Fibroblast of peridontal ligament (primary cell): ENCODE measurements at regions not wholly inside any gene's neighbourhood (a gene's known extent, or its start where the extent isn't known, plus 50 kb on each side); places are given as distances from the start of the nearest gene placed in this dataset.

Source experiments
- DNase-seq: peaks from one replicate; pipeline ENCODE4 v3.0.0-alpha.2; 2010; ENCODE audit errors: extremely low read depth

DNA sequence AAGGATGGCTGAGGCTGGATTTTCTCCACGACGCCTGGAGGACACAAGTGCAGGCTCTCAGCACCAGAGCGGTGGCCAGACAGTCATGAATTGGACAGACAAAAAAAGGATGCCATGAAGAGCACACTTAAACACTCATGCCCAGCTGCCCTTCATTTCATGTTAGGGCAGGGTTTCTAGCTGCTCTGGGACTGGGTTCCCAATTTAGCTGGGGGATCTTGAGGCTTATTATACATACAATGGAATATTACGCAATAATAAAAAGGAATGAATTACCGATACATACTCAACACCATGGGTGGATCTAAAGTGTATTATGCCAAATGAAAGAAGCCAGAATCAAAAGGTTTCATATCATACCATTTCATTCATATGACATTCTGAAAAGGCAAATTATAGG lies 512.1 kb upstream of the LRRC4C start:
- no peak for DNase-seq

DNA sequence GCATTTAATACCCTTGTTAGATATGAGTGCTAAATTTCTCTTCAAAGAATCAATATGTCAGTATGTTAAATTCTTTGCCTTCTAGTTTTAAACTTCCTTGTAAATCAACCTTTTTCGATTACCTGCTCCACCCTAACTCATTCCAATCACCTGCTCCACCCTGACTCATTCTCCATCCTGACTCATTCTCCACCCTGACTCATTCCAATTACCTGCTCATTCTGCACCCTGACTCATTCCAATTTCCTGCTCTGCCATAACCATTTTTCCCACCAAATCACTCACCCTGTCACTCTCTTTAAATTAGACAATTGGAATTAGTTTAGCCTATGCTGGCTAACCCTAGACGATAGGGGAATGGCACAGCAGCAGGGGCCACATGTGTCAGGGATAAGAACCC lies 519.5 kb upstream of the LRRC4C start:
- no peak for DNase-seq

DNA sequence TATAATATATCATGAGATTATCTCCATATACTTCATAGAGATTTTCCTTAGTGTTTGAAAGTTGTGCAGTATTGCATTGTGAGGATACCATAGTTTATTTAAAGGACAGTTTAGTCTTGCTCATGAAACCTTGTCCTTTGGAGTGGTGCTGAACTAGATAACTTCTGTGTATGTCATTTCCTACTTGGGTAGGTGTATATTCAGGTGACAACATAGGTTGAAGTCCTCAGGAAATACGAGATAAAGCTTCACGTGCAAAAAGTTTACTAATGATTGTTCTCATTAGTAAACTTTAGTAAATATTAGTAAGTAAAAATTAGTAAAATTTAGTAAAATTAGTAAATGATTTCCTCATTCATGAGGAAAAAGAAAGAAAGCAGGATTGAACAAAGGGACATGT lies 521.3 kb upstream of the LRRC4C start:
- no peak for DNase-seq

DNA sequence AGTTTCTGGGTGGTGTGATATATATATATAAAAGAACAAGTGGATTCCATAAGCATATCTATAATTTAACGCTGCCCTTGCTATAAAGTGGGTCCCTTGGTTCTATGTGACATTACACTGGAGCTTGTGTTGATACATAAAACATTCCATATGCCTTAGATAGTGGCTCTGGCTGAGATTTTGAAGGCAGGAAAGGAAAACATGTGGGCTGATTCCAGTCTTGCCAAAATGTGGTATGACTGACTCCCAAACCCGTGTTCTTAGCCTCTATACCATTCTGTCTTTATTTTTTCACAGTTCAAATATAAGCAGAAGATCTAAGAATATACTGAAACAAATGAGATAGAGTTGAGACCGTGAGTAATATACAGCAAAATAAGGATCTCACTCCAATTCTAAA lies 522.8 kb upstream of the LRRC4C start:
- no peak for DNase-seq

DNA sequence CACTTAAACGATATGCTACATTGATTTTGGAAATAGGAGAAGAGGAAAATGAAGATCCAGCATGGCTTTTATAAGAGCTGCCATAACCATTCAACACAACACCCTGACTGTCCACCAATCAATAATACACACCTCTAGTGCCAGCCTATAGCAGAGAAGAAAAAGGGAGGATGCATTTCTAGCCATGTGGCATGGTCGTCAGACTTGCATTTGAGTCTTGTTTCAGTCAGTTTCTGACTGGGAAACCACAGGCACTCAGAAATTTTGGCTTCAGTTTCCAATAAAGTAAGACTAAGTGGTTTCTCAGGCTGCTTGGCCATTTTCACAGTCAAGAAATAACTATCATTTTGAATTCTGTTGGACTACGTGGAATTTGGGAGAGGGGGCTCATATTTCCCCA lies 523.5 kb upstream of the LRRC4C start:
- DNase-seq: no peak

DNA sequence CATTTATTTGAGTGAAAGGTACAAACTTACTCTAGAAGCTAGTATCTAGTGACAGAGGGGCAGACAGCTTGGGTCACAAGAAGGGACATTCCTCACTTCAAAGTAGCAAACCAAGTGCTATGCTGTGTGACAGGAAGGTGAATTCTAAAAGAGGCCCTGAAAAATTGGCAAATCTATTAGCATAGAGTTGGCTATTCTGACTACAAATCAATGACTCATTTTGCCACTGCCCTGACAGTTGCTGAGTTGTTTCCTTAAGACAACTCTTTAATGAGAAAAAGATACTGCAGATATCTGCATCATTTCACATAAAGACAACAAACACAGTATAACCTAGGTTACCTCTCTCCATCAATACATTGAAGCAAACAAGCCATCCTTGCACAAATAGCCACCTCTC lies 524.0 kb upstream of the LRRC4C start:
- no peak for DNase-seq

DNA sequence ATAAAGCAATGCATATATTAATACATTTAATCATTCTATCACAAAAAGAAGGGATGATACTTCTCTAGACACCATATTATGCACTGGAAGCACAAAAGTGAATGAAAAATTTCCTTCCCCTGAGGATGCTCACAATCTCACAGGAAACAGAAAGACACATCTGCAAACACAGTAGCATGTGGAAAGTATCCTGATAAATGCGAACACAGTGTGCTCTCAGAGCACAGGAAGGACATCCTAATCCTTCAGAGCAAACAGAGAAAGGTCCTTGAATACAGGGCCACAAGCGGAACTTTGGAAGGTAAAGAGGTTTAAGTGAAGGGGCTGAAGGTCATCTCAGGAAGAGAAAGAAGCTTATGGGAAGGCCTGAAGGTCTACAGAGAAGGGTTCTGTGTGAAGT lies 524.6 kb upstream of the LRRC4C start:
- DNase-seq: no peak

DNA sequence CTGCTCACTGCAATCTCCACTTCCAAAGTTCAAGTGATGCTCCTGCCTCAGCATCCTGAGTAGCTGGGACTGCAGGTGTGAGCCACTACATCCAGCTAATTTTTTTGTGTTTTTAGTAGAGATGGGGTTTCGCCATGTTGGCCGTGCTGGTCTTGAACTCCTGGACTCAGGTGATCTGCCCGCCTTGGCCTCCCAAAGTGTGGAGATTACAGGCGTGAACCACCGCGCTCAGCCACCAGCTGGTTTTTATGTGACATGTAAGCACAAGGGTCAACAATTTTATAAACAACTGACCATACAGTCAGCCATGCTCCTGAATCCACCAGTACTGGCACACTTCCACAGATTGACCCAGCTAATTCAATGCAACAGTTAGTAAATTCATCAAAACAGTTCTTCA lies 526.3 kb upstream of the LRRC4C start:
- no peak for DNase-seq

DNA sequence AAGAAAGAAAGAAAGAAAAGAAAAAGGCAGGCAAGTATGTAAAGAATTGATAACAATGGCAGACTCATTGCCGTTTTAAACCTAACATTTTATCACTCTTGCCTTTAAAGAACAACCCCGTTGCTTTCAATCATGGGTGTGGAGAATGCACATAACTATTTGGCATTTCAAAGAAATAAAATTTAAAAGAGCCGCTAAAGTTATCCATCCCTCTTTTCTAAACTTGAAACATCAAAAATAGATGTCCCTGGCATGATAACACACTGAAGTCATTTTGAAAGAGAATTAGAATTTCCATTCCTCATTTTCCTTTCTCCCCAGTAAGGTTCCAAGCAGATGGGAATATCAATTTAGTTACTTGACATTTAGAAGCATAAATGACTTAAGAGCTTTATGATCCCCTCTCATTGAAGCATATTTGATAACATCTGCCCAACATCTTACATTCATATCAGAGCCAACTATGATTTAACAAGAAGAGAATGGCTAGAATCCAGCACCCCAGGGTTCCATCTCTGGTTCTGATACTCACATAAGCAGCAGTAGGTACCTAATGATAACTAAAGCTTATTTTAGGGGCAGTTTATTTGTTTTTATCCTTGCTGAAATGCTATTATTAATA lies 529.6 kb upstream of the LRRC4C start:
- no peak for DNase-seq

DNA sequence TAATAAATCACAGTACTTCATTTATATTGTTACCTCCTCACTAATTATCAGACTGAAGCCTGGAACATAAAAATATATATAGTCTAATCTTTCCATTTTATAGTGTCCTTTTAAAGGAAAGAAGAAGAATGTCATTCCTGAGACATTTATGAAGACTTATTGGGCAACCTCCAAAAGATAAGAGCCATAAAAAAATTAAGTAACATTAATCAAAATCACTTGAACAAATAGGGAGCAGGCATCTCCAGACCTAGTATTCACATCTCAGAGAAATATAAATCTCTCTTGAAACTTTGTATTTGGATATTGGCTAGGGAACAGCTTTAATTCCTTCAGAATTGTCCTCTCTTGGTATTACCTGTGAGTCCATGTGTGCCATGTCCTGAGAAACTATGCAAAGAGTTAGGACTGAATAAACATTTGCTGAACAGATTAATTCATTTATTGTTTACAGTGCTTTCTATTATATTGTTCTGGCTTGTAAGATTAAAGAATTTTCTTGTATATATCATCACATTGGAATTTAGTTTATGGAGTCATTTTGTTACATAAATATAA lies 530.5 kb upstream of the LRRC4C start:
- no peak for DNase-seq

DNA sequence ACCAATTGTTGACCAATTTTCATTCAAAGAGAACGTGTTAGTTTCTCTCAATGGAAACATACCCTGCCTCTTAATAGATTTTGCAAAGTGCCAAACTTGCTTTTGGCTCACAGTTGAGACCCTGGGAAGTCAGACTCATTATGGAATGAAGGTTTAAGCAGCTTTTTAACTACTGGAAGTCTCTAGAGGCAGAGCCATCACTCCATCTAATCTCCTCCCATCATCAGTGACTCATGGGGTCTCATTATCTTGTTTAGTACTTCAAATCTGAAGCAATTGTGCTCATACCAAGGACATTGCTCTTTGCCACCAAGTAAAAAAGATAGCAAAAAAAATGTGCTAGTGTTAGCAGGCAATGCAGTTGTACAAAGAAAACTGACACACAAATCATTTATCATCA lies 537.1 kb upstream of the LRRC4C start:
- DNase-seq: no peak

DNA sequence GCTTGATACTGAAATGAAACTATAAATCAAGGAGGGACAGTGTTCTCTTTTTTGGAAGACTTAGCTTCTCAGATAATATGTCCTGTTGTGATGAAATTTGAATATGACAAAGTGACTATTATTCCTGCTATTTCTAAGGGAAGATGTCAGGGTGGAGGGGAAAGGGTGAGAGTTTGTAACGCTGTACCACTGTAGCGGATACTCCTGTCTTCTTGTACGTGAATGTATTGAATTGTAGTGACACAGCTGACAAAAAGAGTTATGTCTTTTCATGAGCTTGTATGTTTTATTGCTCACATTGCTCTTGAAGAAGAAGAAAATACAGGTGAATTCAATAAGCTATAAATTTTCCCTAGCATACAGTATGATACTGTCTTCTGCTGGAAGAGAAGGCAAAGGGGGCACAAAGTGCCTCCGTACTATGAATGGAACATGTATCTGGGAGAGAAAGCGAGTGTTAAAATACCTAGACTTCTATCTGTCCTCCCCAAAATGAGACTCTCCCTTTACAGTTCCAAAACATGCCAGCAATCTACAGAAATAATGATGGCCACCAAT lies 538.5 kb upstream of the LRRC4C start:
- no peak for DNase-seq

DNA sequence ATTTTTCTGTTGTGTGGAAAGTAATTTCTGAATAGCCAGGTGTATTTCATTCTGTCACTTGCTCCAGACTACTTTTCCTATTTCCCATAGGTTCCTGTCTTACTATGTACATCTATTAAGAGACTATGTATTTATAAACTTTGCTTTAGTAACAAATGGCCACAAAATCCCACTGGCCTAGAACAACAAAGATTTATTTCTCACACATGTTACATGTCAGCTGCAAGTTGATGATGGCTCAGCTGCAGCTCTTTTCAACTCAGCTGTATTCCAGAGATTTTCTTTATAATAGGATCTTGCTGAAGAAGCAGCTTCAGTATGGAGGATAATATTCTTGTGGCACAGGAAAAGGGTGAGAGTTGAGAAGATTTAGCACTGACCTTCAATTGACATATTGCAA lies 539.6 kb upstream of the LRRC4C start:
- no peak for DNase-seq

DNA sequence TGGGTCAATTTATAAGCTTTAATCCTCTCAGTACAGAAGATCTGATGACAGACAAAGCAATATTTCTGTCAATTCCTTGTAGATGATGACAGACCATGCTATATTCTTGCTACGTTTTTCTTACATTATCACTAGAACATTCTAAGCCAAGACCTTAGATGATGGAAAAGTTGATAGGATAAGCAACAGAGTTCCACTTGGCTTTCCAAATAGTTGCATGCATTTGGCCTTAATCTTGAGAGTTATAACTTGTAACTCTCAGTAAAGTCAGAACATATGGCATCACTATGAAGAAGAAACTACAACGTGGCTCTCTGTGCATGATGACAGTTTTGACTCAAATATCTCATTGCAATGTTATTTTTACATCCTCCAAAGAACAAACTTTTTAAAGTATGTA lies 544.3 kb upstream of the LRRC4C start:
- DNase-seq: no peak

DNA sequence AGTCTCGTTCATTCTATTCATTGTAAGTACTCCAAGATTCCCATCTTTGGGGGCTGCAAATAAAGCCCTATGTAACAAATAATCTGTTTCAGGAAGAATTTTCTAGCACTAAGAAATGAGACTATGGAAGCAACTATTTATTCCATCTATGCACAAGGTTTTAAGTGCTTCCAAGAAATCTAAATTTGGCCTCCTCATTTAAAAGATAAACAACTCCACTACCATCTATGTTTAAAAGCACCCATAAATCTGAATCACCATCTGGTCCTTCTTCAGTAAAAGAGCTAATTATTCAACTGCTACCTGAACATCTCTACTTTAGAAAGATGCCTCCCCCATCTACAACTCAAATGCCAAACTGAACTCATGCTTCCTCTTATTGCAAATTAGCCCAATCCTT lies 547.3 kb upstream of the LRRC4C start:
- DNase-seq: no peak

DNA sequence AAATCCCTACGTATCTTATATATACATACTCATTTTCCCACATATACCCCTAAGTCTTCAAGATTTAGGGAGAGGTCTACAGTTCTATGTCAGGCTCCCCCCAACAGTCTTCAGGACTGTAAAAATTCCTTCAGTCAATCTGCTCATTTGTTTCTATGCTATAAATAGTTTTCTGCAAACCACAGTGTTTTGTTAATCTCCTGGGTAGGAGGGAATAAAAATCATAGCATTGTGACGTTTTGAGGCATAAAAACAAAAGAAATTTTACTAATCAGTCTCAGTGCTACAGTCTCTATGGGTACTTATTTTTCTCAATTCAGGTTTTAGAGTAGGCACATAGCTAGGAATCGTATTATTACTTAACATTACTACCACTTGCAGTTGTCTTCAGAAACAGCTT lies 552.8 kb upstream of the LRRC4C start:
- no peak for DNase-seq

DNA sequence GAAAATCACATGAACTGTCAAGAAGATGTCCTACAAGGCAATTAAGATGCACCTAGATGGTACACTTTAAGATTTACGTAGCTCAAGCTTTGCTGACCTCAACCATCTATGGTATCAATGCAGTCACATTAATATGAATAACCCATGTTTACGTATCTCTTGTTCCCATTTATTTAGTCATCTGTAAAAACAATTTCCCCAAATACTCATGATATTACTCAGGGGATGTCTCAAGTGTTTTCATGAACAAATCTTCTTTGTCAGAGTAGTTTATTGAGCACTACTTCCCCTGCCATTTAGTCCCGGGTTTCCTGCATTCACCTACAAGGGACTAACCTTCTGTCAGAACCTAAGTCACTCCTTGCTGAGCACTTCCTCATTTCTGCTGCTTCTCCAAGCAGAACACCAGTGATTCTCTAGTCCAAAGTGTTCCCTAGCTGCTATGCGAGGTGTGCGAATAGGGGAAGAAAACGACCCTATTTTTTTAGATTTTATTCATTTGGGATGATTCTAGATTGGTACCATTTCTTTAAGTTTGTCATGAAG lies 554.3 kb upstream of the LRRC4C start:
- DNase-seq: no peak

DNA sequence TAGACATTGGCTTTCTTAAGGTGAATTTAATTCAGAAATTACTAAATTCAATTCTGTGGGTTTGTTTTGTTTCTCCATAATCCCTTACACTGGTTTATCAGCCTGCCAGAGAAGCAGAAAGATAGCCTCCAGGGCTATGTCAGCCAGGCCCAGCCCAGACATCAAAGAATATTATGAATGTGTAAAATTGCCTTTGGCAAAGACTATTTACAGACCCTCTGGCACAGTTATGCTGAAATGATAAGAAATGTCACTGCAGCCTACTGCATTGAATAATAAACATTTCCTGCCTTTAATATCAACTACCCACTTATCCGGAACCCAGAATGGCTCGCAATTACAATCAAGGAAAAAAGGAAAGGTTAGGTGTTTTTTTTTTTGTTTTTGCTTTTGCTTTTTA lies 562.5 kb upstream of the LRRC4C start:
- no peak for DNase-seq

DNA sequence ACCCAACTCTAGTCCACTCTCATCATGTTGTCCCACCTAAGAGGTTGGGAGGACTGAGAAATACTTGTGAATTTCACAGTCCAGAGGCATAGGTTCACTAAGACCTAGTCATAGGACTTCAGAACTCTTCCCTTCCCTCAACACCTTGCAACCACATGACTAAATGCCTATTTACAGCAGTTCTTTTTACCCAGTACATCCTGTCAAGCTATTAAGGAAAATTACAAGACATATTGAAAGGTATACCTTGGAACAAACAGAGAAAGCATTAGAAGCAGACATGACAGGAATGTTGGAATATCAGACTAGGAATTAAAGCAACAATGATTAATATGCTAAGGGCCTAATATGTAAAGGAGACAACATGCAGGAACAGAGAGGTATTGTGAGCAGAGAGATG lies 563.8 kb upstream of the LRRC4C start:
- no peak for DNase-seq

DNA sequence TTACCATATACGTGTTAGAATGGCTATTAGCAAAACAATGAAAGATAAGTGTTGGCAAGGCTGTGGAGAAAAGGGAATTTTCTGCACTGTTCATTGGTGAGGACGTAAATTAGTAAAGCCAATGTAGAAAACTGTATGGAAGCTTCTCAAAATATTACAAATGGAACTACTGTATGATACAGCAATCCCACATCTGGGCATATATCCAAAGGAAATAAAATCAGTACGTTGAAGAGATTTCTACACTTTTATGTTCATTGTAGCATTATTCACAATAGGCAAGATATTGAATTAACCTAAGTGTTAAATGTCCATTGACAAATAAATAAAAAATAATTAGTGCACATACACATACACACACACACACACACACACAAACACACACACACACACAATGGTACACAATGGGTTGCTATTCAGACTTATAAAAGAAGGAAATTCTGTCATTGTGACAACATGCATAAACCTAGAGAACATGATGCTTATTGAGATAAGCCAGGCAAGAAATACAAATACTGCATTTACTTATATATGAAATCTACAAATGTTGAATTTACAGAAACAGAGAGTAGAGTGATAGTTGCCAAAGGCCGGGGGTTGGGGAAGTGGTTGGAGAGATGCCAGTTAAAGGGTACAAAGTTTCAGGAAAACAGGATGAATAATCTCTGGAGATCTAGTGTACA lies 565.8 kb upstream of the LRRC4C start:
- no peak for DNase-seq

DNA sequence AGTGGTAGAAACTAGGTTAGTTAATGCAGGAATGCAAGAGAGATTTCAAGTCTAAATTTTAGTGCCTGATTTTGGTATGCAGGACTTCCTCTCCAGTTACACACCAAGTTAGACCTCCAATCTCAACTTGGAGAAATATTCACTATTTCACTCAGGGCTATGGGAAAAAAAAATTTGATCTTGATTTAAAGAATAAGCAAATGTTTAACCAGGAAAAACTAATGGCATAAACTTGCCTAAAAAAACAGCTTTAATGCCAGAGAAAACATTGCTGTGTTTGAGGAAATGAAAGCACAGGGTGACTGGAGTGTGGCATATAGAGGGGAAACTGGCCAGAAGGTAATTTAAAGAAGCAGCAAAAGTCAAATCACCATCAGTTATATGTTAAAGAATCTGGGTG lies 575.4 kb upstream of the LRRC4C start:
- DNase-seq: no peak

DNA sequence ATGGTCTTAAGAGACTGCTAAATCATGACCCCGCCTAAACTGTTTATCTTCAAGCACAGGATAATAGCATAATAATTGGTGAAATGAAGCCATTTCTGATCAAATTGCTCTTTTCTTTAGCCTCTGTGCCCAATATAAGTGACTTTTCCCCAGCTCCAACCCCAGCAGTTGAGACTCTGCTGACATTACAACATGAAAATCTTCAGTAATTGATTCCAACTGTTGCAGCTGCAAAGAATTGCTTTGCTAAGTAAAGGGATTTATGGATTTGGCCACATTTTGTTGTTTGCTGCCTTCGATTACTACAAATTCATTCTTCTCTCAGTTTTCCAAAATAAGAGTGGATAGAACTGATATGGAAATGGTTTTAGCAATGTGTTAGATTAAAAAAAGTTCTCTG lies 576.7 kb upstream of the LRRC4C start:
- DNase-seq: peak; percentile 0

DNA sequence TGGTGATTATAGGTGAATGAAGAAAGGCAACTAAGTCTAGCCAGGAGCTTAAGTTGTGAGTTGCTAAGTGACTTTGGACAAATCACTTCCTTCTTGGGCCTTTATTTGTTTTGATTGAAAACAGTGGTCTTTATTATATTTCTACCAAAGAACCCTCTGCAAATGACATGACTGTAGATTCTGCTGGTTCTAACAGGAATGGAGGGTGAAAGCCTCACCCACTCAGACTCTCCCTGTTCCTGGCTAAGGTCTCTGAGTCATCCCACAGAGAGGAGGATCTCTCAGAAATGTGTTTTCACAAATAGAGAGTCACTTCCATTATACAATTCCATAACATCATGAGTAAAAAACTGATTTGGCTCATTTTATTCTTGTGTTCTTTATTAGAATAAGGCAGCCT lies 583.9 kb upstream of the LRRC4C start:
- no peak for DNase-seq
